NCI-H146 (cell line): ENCODE measurements at regions not wholly inside any gene's neighbourhood (a gene's known extent, or its start where the extent isn't known, plus 50 kb on each side); places are given as distances from the start of the nearest gene placed in this dataset.

Experiments used
- DNase-seq: peaks from one replicate; lab custom pipeline; 2025; lab: John Stamatoyannopoulos, UW

GRCh38 chr2:72004201-72004915, 143.3 kb downstream of the CYP26B1 start:
- DNase-seq: no peak

GRCh38 chr2:72003796-72004195, 143.9 kb downstream of the CYP26B1 start:
- no peak for DNase-seq

DNA sequence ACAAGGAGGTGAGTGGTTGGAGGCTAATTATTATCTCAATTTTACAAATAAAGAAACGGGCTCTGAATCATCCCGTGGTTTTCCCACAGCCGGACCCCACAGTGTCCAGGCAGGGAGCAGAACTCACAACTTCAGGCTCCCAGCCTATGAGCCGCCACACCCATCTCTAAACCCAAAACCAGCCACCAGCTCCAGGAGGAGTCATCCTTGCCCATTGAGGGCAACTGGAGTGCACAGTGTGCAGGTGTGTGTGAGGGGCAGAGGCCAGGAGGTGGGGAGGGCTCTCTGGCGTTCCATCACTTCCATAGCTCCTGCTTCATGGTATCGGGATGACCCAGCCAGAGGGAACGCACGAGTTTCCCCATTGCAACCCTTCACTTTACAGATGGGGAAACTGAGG, 144.5 kb downstream of the CYP26B1 start:
- no peak for DNase-seq

DNA sequence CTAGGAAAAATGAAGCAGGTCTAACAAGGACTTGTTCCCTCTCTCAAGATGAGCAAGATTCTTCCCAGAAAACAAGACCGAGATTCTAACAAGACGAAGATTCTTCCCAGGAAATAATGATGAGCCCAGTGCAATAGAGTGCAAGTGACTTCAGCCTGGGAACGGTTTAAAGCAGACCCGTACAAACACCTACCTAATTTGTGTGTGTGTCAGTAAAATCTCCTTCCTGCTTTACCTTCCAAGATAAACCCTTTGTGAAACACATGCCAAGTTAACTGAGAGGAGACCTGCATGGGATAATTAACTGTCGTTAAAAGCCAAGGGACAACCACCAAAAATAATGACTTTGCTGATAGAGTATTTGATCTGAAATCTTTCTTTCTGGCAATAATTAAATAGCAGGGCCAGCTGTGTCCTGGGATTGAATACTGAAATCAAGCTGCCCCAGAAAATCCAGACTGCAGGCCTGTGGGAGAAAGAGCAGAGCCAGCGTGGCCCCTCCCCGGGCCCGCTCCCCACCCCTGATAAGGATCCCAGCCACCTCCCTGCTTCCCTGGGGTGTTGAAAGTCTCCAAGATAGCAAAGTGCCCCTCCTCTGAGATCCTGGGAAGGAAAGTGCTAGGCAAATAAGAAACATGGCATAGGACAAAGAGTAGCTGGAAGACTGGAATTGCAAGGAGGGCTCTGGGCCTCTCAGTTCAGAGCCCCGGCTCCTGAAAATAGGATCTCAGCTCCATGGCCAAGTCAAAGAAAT, 145.5 kb downstream of the CYP26B1 start:
- DNase-seq: no peak

GRCh38 chr2:72000110-72000509, 147.6 kb downstream of the CYP26B1 start:
- no peak for DNase-seq

GRCh38 chr2:71999580-71999979, 148.1 kb downstream of the CYP26B1 start:
- DNase-seq: no peak

DNA sequence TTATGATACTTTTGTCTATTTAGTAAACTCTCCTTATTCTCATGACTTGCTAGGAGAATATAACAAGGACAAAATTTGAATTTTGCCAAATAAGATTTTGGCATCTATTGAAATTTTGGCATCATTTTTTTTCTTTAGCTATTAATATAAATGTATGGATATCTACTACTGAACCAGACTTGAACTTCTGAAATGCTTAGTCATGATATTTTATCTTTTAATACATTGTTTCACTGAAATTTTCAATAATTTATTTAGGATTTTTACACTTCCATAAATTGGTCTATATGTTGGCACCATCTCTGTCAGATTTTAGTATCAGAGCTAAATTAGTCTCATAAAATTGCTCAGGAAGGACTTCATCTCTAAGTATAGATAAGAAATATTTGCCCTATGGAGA, 149.8 kb downstream of the CYP26B1 start:
- no peak for DNase-seq

DNA sequence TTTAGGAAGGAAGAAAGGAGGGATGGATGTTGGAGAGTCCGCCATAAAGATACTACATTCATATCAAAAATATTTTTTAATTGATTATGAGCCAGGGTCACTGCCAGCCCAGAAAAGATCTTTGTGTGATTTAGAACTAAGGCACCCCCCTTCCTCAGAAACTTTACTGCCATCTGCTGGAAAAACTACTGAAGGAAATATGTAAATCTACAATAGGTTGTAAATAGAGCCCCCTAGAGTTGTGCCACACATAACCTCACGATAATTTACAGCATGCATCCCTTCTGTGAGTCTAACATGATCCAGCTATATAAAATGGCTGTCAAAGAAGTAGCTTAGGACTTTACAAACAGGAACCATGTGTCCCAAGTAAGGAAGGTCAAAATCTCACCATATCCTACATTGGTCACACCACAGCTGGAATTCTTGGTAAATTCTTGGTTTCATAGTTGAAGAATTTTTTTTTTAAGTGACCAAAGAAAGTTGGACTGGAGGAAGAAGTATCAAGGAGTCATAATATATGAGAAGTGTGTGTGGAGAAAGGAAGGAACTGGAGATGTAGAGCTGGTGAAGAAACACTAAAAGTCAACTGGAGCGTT, 152.5 kb downstream of the CYP26B1 start:
- DNase-seq: peak; percentile 53

GRCh38 chr2:71992036-71992435, 155.6 kb downstream of the CYP26B1 start:
- no peak for DNase-seq

- no peak for DNase-seq
Measured at GRCh38 chr2:71991397-71991796, 156.3 kb downstream of the CYP26B1 start.

GRCh38 chr2:71990826-71991225, 156.8 kb downstream of the CYP26B1 start:
- no peak for DNase-seq

DNA sequence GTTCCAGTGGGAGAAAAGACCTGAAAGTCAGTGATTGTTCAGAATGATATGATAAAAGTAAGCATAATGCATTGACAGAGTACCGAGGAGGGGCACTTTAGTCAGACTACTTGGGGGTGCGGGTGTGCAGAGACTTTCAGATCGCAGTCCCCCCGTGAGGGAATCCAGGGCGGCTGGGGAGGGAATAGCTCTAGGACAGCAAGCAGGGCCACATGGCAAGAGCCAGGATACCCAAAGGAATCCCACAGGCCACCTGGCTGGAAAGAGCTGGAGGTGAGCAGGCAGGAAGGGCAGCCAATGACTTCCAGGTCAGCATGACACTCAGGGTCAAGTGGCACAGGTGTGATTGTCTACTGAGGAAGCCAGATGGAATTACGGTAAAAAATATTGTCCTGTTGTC, 157.5 kb downstream of the CYP26B1 start:
- no peak for DNase-seq

DNA sequence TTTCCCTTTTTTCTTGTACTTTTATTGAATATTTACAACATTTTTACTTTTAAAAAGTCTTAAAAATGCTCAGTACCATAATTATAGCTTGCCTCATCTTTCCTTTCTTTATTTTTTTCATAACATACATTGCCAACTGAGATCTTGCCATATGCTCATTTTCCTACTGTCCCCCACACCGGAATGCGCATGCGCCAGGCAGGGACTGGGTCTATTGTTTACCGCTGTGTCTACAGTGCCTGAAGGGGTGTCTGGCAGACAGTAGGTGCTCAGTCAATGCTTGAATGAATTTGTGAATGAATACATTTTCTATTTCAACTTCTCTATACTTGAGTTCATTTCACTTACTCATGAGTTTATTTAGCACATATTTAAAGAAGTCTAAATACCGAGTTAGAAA, 158.0 kb downstream of the CYP26B1 start:
- DNase-seq: no peak

DNA sequence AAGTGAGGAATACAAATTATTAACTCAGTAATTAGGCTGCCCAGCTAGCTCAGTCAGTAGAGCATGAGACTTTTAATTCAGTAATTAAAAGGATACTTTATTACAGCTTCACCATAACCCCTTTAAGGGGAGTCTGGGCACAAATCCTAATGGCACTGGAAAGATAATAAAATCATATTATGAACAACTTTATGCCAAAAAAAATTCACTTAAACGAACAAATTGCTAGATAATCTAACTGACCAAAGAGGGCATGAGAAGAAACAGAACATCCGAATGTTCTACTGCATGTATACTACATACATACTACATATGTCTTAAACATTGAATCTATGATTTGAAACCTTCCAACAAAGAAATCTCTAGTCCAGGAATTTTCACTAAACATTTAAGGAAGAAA, 159.5 kb downstream of the CYP26B1 start:
- no peak for DNase-seq

GRCh38 chr2:71976685-71977084, 171.0 kb downstream of the CYP26B1 start:
- no peak for DNase-seq

DNA sequence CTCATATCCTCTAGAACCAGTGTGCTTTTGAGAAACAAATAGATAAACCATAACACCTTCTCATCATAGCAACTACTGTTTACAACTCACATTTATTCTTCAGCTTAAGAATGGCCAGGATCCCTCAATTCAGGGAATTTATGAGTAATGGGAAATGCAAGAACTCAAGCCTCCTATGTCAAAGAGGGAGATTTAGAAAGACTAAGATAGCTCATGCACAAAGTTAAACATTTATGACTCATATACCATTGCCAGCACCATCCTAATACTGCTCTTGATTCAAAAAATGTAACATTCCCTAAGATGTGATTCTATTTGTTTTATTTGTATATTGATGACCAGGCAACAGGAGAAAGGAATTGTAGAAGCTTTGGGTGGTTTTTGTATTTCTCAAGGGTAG, 172.8 kb downstream of the CYP26B1 start:
- no peak for DNase-seq

GRCh38 chr2:71971493-71971892, 176.2 kb downstream of the CYP26B1 start:
- no peak for DNase-seq

DNA sequence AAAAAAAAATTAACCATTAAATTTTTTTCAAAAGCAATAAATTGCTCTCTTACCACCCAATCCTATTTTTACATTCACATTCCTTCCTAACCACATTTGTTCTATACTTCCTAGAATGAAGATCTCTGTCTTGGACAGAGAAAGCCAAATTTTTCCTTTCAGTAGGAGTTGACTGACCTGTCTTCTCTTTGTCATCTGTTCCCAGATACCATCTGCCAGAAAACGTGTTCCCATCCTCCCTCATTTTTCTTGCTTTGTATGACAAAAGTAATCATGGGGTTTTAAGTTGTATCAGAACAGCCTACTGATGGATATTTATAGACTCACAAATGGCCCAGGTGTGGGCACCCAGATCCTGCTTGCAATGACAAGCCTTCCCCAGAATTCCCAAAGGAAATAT, 182.1 kb downstream of the CYP26B1 start:
- no peak for DNase-seq

DNA sequence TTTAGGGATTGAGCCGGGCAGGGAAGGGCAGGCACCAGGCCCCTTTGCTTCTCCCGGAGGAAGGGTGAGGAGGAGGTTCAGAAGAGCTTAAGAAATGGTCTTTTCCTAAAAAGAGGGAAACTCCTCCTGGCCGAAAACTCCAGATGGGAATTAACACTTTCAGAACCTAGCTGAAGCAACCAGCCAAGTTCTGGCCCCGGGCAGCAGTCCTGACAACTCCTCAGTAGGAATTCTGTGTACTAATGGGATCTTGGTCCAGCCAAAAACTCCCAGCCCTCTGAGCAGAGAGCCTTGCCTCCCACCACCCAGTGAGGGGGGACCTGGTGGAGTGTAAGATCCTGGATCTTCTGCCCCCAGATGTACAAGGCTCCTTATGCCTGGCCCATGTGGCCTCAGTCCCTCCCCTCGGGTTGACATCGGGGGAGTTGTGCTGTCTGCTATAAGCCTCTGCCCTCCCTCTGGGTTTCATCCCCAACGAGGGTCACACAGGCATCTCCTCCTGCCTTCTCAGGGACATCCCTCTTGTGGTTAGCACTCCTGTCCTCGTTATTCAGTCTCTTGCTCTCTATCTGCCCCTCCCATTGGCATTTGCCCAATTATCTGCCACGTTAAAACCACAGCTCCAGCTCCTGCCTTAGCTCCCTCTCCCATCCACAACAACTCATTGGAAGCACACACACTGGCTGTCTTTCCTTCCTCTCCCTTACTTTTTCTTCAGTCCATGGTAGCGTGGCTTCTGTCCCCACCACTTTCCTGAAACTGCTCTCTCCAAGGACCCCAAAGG, 184.6 kb downstream of the CYP26B1 start:
- no peak for DNase-seq

DNA sequence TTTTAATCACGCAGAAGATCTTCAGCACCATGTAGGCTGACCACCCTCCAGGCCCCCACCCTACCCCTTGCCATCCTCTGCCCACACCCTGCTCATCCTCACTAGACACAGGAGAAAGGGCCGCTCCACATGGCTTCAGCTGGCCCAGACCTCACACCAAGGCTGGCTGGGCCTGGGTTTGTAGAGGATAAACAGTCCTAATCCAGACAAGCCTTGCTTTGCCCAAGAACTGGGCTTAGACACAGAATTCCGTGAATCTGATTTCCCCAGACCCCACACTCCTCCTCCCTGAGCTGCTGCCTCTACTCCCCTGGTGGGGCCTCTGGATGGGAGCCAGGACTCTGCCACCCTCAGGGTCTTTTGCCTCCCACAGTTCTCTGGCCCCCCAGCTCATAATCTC, 185.3 kb downstream of the CYP26B1 start:
- DNase-seq: no peak

GRCh38 chr2:71961289-71962027, 186.2 kb downstream of the CYP26B1 start:
- no peak for DNase-seq

- DNase-seq: no peak
Measured at GRCh38 chr2:71959494-71959893, 188.2 kb downstream of the CYP26B1 start.
